ENCODE measurements at regions not wholly inside any gene's neighbourhood (a gene's known extent, or its start where the extent isn't known, plus 50 kb on each side); places are given as distances from the start of the nearest gene placed in this dataset.

DNA sequence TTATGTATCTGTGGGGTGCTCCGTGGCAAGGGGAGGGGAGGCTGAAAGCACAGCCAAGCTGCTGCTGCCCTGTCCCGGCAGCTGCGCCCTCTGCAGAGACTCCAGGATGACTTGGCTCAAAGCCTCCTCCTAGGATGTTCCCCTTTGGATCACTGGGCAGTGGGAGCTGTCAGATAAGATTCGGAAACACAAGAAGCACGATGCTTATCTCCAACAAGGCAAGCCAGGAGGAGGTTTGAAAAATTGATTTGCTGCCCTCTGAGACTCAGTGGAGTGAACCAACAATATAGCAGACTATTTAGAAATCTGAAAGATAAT is 776.4 kb downstream of the C6orf118 start:
- no peak overlapping the region for H4K8ac ChIP-seq (ENCODE audit: low read depth in 2 of 2, low read length in 2 of 2)
- no peak overlapping the region for H3K56ac ChIP-seq (ENCODE audit: extremely low read depth, insufficient read depth, low read length)
- no peak overlapping the region for H3K18ac ChIP-seq (ENCODE audit: low read depth, low read length)
- H2AK5ac ChIP-seq (ENCODE audit: low read depth, low read length): no peak overlapping the region
- no peak overlapping the region for H3K4me3 ChIP-seq (ENCODE audit: insufficient read depth, low read depth, low read length)
- peaks cover 7% of the 10 kb centered on the region for H3K9me3 ChIP-seq (ENCODE audit: control insufficient read depth, insufficient read depth, low read length)
- H3K9ac ChIP-seq (ENCODE audit: low read depth, low read length): no peak overlapping the region
- H4K20me1 ChIP-seq (ENCODE audit: insufficient read depth, low read length): no peaks in the 10 kb centered on the region
- ChIA-PET POLR2A (ENCODE audit: unreplicated experiment) (no interaction called here), CTCF (no interaction called here)
- H3K79me1 ChIP-seq (ENCODE audit: low read depth in 1 of 2, low read length in 2 of 2): no peaks in the 10 kb centered on the region
- no peaks in the 10 kb centered on the region for H3K4me1 ChIP-seq (ENCODE audit: control insufficient read depth, insufficient read depth, low read length)
- no peak overlapping the region for H3K4me2 ChIP-seq (ENCODE audit: low read depth, low read length)
- H2BK5ac ChIP-seq (ENCODE audit: low read depth, low read length, poor library complexity, severe bottlenecking): no peak overlapping the region
- no peak overlapping the region for H4K91ac ChIP-seq (ENCODE audit: insufficient read depth, low read depth, low read length)
- H3K27ac ChIP-seq (ENCODE audit: insufficient read depth, low read length): no peak overlapping the region
- no peak overlapping the region for H3K23ac ChIP-seq (ENCODE audit: low read depth, low read length)
- no peaks in the 10 kb centered on the region for H3K27me3 ChIP-seq (ENCODE audit: control insufficient read depth, insufficient read depth, low read length)
- no peak overlapping the region for H3K14ac ChIP-seq (replicated peaks; ENCODE audit: low read depth, low read length)
- in situ Hi-C loops (cut with MboI; ENCODE audit: low sequenced_read_pairs): no loop called here
- no peak overlapping the region for H2BK15ac ChIP-seq (ENCODE audit: low read depth, low read length)
- no peak for TF ChIP-seq SMC3 (IDR thresholded peaks at IDR 0.05; ENCODE audit: low read depth, low read length)
- TF ChIP-seq, protein P1, sequence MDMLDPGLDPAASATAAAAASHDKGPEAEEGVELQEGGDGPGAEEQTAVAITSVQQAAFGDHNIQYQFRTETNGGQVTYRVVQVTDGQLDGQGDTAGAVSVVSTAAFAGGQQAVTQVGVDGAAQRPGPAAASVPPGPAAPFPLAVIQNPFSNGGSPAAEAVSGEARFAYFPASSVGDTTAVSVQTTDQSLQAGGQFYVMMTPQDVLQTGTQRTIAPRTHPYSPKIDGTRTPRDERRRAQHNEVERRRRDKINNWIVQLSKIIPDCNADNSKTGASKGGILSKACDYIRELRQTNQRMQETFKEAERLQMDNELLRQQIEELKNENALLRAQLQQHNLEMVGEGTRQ (IDR thresholded peaks at IDR 0.05; ENCODE audit: low read depth, low read length): no peak
- TF ChIP-seq, protein P2, sequence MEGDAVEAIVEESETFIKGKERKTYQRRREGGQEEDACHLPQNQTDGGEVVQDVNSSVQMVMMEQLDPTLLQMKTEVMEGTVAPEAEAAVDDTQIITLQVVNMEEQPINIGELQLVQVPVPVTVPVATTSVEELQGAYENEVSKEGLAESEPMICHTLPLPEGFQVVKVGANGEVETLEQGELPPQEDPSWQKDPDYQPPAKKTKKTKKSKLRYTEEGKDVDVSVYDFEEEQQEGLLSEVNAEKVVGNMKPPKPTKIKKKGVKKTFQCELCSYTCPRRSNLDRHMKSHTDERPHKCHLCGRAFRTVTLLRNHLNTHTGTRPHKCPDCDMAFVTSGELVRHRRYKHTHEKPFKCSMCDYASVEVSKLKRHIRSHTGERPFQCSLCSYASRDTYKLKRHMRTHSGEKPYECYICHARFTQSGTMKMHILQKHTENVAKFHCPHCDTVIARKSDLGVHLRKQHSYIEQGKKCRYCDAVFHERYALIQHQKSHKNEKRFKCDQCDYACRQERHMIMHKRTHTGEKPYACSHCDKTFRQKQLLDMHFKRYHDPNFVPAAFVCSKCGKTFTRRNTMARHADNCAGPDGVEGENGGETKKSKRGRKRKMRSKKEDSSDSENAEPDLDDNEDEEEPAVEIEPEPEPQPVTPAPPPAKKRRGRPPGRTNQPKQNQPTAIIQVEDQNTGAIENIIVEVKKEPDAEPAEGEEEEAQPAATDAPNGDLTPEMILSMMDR (conservative IDR thresholded peaks at IDR 0.05; ENCODE audit: low read depth, low read length): no peak
- no peak for TF ChIP-seq NFE2L2 (IDR thresholded peaks at IDR 0.05; ENCODE audit: low read depth, low read length)
- no peak for TF ChIP-seq MXI1 (IDR thresholded peaks at IDR 0.05; ENCODE audit: borderline replicate concordance, low read depth, low read length)
- TF ChIP-seq RFX5 (IDR thresholded peaks at IDR 0.05; ENCODE audit: low read depth, low read length): no peak
- TF ChIP-seq MAZ (IDR thresholded peaks at IDR 0.05; ENCODE audit: borderline replicate concordance, low read depth, low read length): no peak
- no peak for TF ChIP-seq FOS (IDR thresholded peaks at IDR 0.05; ENCODE audit: low read depth, low read length)
- H3K36me3 ChIP-seq (ENCODE audit: control insufficient read depth, insufficient read depth, low read length): no peaks in the 10 kb centered on the region
- dilution Hi-C loops (cut with HindIII; ENCODE audit: low sequenced_read_pairs, unreplicated experiment): no loop called here
- no CpG with 5 or more reads among the region's 5 CpGs for WGBS, 2 experiments (ENCODE audit: extremely low coverage in 2 of 2, insufficient read length in 1 of 2)
- H3K4ac ChIP-seq (ENCODE audit: low read depth, low read length): no peak overlapping the region
- H2AK9ac ChIP-seq (replicated peaks; ENCODE audit: low read depth, low read length, poor library complexity): no peak overlapping the region
- no TSS peak for BruUV-seq (replicated peaks)
- ATAC-seq (ENCODE audit: low read depth): no peak
- H3K9me1 ChIP-seq (ENCODE audit: insufficient read depth, low read length): no peaks in the 10 kb centered on the region
- no peak for DNase-seq
- no peak overlapping the region for H2AFZ ChIP-seq (replicated peaks; ENCODE audit: low read length, poor library complexity)
- intact Hi-C loops (cut with micrococcal nuclease): no loop called here
- no peak overlapping the region for H2BK120ac ChIP-seq (ENCODE audit: low read depth, low read length)
- H2BK20ac ChIP-seq (ENCODE audit: low read depth, low read length): no peak overlapping the region
- H4K5ac ChIP-seq (ENCODE audit: low read depth, low read length): no peak overlapping the region

All from IMR-90 (cell line).